GM12873 (cell line): ENCODE measurements at regions not wholly inside any gene's neighbourhood (a gene's known extent, or its start where the extent isn't known, plus 50 kb on each side); places are given as distances from the start of the nearest gene placed in this dataset.

Experiments
- CTCF ChIP-seq: IDR thresholded peaks from 2 replicates; pipeline ENCODE4 v1.5.1; 2012; ENCODE audit warnings: low read depth, mild to moderate bottlenecking, moderate library complexity, low read length, control low read depth; ENCODE audit not compliant: insufficient read depth; ENCODE audit errors: missing control alignments

DNA sequence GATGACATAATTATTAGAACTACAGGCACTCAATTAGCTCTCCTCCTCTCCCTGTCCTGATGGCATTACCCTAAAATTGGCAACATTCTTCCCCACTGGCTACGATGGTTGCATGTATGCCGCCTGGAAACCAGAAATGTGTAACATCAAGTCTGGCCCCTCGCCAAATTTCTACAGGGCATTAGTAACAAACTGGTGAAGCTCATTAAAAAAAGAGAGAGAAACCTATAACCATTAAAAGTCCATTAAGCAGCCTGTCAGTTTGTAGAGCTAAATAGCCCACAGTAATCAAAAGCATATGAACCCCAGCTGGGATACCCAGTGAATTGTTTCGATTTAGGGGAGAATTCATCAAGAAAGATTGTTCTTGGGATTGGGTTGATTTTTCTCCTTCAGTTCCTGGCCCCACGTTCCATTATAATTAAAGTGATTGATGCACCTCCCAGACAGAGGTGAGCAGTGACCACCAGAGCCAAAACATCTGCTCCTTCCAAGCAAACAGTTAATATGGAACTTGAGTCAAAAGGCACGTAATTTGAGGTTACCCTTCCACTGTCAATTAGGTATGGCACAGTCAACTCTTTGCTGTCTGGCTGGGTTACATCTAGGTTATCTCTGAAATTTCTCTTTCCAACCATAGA is 208.6 kb downstream of the C1D start:
- no peak for TF ChIP-seq CTCF

- peak; percentile 41 for TF ChIP-seq CTCF
Observed at GRCh38 chr2:67854798-67855197, 208.0 kb downstream of the C1D start.

- no peak for TF ChIP-seq CTCF
Observed at GRCh38 chr2:67856866-67857265, 205.9 kb downstream of the C1D start.

DNA sequence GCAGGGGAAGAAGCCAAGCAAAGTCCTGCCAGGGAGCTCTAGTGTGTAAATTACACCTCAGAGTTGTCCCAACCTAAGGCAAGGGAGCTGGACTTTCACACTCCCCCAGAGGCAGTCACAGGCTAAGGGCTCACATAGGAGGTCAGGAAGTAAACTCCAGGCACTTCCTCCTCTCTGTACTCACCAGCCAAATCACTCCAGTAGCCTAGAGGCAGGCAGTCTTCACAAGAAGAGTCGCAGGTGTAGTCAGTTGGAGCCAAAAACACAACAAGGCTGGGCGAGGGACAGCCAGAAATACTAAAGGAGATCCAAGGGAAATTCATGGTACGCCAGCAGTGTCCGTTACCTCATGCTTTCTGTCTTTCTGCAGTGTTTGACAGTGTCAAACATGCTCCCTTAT is 205.0 kb downstream of the C1D start:
- TF ChIP-seq CTCF = no peak

GRCh38 chr2:67858886-67859285 is 203.9 kb downstream of the C1D start:
- no peak for TF ChIP-seq CTCF

- no peak for TF ChIP-seq CTCF
Observed at GRCh38 chr2:67865917-67866316, 196.9 kb downstream of the C1D start.

GRCh38 chr2:67867735-67868134 is 195.1 kb downstream of the C1D start:
- no peak for TF ChIP-seq CTCF
